ENCODE measurements at regions not wholly inside any gene's neighbourhood (a gene's known extent, or its start where the extent isn't known, plus 50 kb on each side); places are given as distances from the start of the nearest gene placed in this dataset.

GRCh38 chr11:79937676-79938334 is 497.0 kb upstream of the TENM4 start:
- TF ChIP-seq CTCF (conservative IDR thresholded peaks at IDR 0.05; ENCODE audit: low read depth, low read length) (no peak), EZH2 (IDR thresholded peaks at IDR 0.05; ENCODE audit: low read length, unreplicated experiment) (no peak), EZH2phosphoT487 (IDR thresholded peaks at IDR 0.05; ENCODE audit: borderline replicate concordance, low read length) (no peak)

Measured in PC-3 (cell line).